Activated naive CD8-positive, alpha-beta T cell treated with anti-CD3 and anti-CD28 coated beads for 36 hours (primary cell): ENCODE measurements at regions not wholly inside any gene's neighbourhood (a gene's known extent, or its start where the extent isn't known, plus 50 kb on each side); places are given as distances from the start of the nearest gene placed in this dataset.
"Not testable (repeated sequence)": the region's sequence is repeated elsewhere in the genome, so short reads cannot be mapped to it uniquely, and the experiment has no call there.

Experiments used
- DNase-seq: peaks from one replicate; pipeline ENCODE4 v3.0.0; 2021
- H3K27ac Mint-ChIP-seq: one replicate; pipeline ENCODE4 v1.8.0; 2022; ENCODE audit warnings: mild to moderate bottlenecking, moderate library complexity, mixed read lengths
- H3K27me3 Mint-ChIP-seq: one replicate; pipeline ENCODE4 v1.8.0; 2022; ENCODE audit warnings: mild to moderate bottlenecking, mixed read lengths
- H3K36me3 Mint-ChIP-seq: one replicate; pipeline ENCODE4 v1.8.0; 2021; ENCODE audit warnings: mild to moderate bottlenecking, mixed read lengths
- H3K4me1 Mint-ChIP-seq: one replicate; pipeline ENCODE4 v1.8.0; 2021; ENCODE audit warnings: mixed read lengths
- H3K4me3 Mint-ChIP-seq: one replicate; pipeline ENCODE4 v1.8.0; 2022; ENCODE audit warnings: mild to moderate bottlenecking, moderate library complexity, mixed read lengths
- H3K9me3 Mint-ChIP-seq: one replicate; pipeline ENCODE4 v1.8.0; 2022; ENCODE audit warnings: mixed read lengths

- Mint-ChIP-seq H3K36me3 (no peaks in the 10 kb centered on the region), H3K27ac (no peak overlapping the region), H3K4me1 (peaks cover 11% of the 10 kb centered on the region), H3K27me3 (peaks cover 24% of the 10 kb centered on the region), H3K9me3 (peaks cover 2% of the 10 kb centered on the region), H3K4me3 (no peak overlapping the region)
- no peak for DNase-seq
These were observed 166.9 kb upstream of the ZNF608 start for GRCh38 chr5:124913329-124913653.

GRCh38 chr5:124916313-124916712 is 169.9 kb upstream of the ZNF608 start:
- not testable (repeated sequence) for H3K36me3 Mint-ChIP-seq, H3K9me3 Mint-ChIP-seq, DNase-seq, H3K4me1 Mint-ChIP-seq, H3K4me3 Mint-ChIP-seq, H3K27ac Mint-ChIP-seq
- peaks cover 24% of the 10 kb centered on the region for H3K27me3 Mint-ChIP-seq

GRCh38 chr5:124918618-124919017 is 172.2 kb upstream of the ZNF608 start:
- peaks cover 2% of the 10 kb centered on the region for H3K9me3 Mint-ChIP-seq
- no peak overlapping the region for H3K27ac Mint-ChIP-seq
- no peaks in the 10 kb centered on the region for H3K36me3 Mint-ChIP-seq
- H3K27me3 Mint-ChIP-seq = peaks cover 24% of the 10 kb centered on the region
- H3K4me1 Mint-ChIP-seq = peaks cover 5% of the 10 kb centered on the region
- H3K4me3 Mint-ChIP-seq = no peak overlapping the region
- no peak for DNase-seq

- Mint-ChIP-seq H3K36me3 (no peaks in the 10 kb centered on the region), H3K9me3 (peaks cover 2% of the 10 kb centered on the region), H3K27me3 (peaks cover 24% of the 10 kb centered on the region), H3K4me3 (no peak overlapping the region), H3K4me1 (peaks cover 5% of the 10 kb centered on the region), H3K27ac (no peak overlapping the region)
- DNase-seq = no peak
These were observed 172.6 kb upstream of the ZNF608 start for GRCh38 chr5:124919076-124919475.

- H3K27me3 Mint-ChIP-seq = peaks cover 20% of the 10 kb centered on the region
- DNase-seq = no peak
- peaks cover 5% of the 10 kb centered on the region for H3K4me1 Mint-ChIP-seq
- H3K9me3 Mint-ChIP-seq = no peaks in the 10 kb centered on the region
- H3K27ac Mint-ChIP-seq = no peak overlapping the region
- H3K4me3 Mint-ChIP-seq = no peak overlapping the region
- H3K36me3 Mint-ChIP-seq = no peaks in the 10 kb centered on the region
These were observed 173.5 kb upstream of the ZNF608 start for GRCh38 chr5:124919747-124920525.

GRCh38 chr5:124920909-124921666 is 174.6 kb upstream of the ZNF608 start:
- Mint-ChIP-seq H3K36me3 (no peaks in the 10 kb centered on the region), H3K4me1 (peaks cover 4% of the 10 kb centered on the region), H3K9me3 (no peaks in the 10 kb centered on the region), H3K4me3 (no peak overlapping the region), H3K27me3 (peaks cover 14% of the 10 kb centered on the region), H3K27ac (no peak overlapping the region)
- DNase-seq = no peak

GRCh38 chr5:124921694-124922093 is 175.3 kb upstream of the ZNF608 start:
- DNase-seq = no peak
- Mint-ChIP-seq H3K9me3 (no peaks in the 10 kb centered on the region), H3K4me3 (no peak overlapping the region), H3K4me1 (no peaks in the 10 kb centered on the region), H3K36me3 (no peaks in the 10 kb centered on the region), H3K27me3 (peaks cover 14% of the 10 kb centered on the region), H3K27ac (no peak overlapping the region)

- no peak overlapping the region for H3K4me3 Mint-ChIP-seq
- no peaks in the 10 kb centered on the region for H3K4me1 Mint-ChIP-seq
- DNase-seq = no peak
- H3K9me3 Mint-ChIP-seq = no peaks in the 10 kb centered on the region
- no peak overlapping the region for H3K27ac Mint-ChIP-seq
- peaks cover 14% of the 10 kb centered on the region for H3K27me3 Mint-ChIP-seq
- no peaks in the 10 kb centered on the region for H3K36me3 Mint-ChIP-seq
These were observed 176.0 kb upstream of the ZNF608 start for GRCh38 chr5:124922255-124922975.

- no peak overlapping the region for H3K4me3 Mint-ChIP-seq
- no peaks in the 10 kb centered on the region for H3K9me3 Mint-ChIP-seq
- no peaks in the 10 kb centered on the region for H3K36me3 Mint-ChIP-seq
- H3K27me3 Mint-ChIP-seq = peaks cover 14% of the 10 kb centered on the region
- no peak overlapping the region for H3K27ac Mint-ChIP-seq
- H3K4me1 Mint-ChIP-seq = no peaks in the 10 kb centered on the region
- no peak for DNase-seq
These were observed 176.7 kb upstream of the ZNF608 start for GRCh38 chr5:124923131-124923530.

GRCh38 chr5:124924729-124925128 is 178.3 kb upstream of the ZNF608 start:
- Mint-ChIP-seq H3K36me3 (no peaks in the 10 kb centered on the region), H3K9me3 (no peaks in the 10 kb centered on the region), H3K4me1 (no peaks in the 10 kb centered on the region), H3K4me3 (no peak overlapping the region), H3K27ac (no peak overlapping the region), H3K27me3 (peaks cover 7% of the 10 kb centered on the region)
- DNase-seq = no peak

- H3K27me3 Mint-ChIP-seq = peaks cover 5% of the 10 kb centered on the region
- H3K9me3 Mint-ChIP-seq = no peaks in the 10 kb centered on the region
- no peaks in the 10 kb centered on the region for H3K36me3 Mint-ChIP-seq
- DNase-seq = no peak
- no peak overlapping the region for H3K4me3 Mint-ChIP-seq
- H3K27ac Mint-ChIP-seq = no peak overlapping the region
- H3K4me1 Mint-ChIP-seq = no peaks in the 10 kb centered on the region
These were observed 181.3 kb upstream of the ZNF608 start for GRCh38 chr5:124927735-124928134.

- H3K4me3 Mint-ChIP-seq = no peak overlapping the region
- no peaks in the 10 kb centered on the region for H3K36me3 Mint-ChIP-seq
- no peak for DNase-seq
- no peaks in the 10 kb centered on the region for H3K4me1 Mint-ChIP-seq
- no peaks in the 10 kb centered on the region for H3K9me3 Mint-ChIP-seq
- no peak overlapping the region for H3K27ac Mint-ChIP-seq
- peaks cover 5% of the 10 kb centered on the region for H3K27me3 Mint-ChIP-seq
These were observed 182.6 kb upstream of the ZNF608 start for GRCh38 chr5:124929000-124929399.

- Mint-ChIP-seq H3K36me3 (peaks cover 2% of the 10 kb centered on the region), H3K4me3 (no peak overlapping the region), H3K27me3 (peaks cover 3% of the 10 kb centered on the region), H3K4me1 (peaks cover 8% of the 10 kb centered on the region), H3K27ac (no peak overlapping the region), H3K9me3 (peaks cover 2% of the 10 kb centered on the region)
- no peak for DNase-seq
These were observed 186.6 kb upstream of the ZNF608 start for GRCh38 chr5:124932791-124933600.

GRCh38 chr5:124935065-124935464 is 188.6 kb upstream of the ZNF608 start:
- H3K27me3 Mint-ChIP-seq = peaks cover 3% of the 10 kb centered on the region
- H3K4me1 Mint-ChIP-seq = peaks cover 8% of the 10 kb centered on the region
- H3K9me3 Mint-ChIP-seq = peaks cover 4% of the 10 kb centered on the region
- peak; percentile 37 for DNase-seq
- peak overlapping the region; percentile 95 for H3K27ac Mint-ChIP-seq
- H3K36me3 Mint-ChIP-seq = peaks cover 2% of the 10 kb centered on the region
- no peak overlapping the region for H3K4me3 Mint-ChIP-seq

GRCh38 chr5:124936626-124936933 is 190.1 kb upstream of the ZNF608 start:
- H3K4me1 Mint-ChIP-seq = peaks cover 8% of the 10 kb centered on the region
- peaks cover 6% of the 10 kb centered on the region for H3K27me3 Mint-ChIP-seq
- H3K27ac Mint-ChIP-seq = peak overlapping the region; percentile 95
- H3K9me3 Mint-ChIP-seq = peaks cover 4% of the 10 kb centered on the region
- no peak for DNase-seq
- H3K36me3 Mint-ChIP-seq = peaks cover 2% of the 10 kb centered on the region
- no peak overlapping the region for H3K4me3 Mint-ChIP-seq
